H9 (cell line): ENCODE measurements at regions not wholly inside any gene's neighbourhood (a gene's known extent, or its start where the extent isn't known, plus 50 kb on each side); places are given as distances from the start of the nearest gene placed in this dataset.
A peak's percentile ranks its signal among the peaks of the same experiment; 100 is the strongest.

Experiments
- DNase-seq: peaks from one replicate; pipeline ENCODE4 v3.0.0-alpha.2; 2017
- H2AFZ ChIP-seq: one replicate; pipeline ENCODE4 v1.6.1; 2013; ENCODE audit warnings: mild to moderate bottlenecking, low read length, control low read depth, moderate library complexity
- H2AK5ac ChIP-seq: 2 replicates; pipeline ENCODE4 v1.6.1; 2013; ENCODE audit warnings: low read length, control low read depth, mixed read lengths; ENCODE audit not compliant: insufficient read length
- H2BK120ac ChIP-seq: one replicate; pipeline ENCODE4 v1.6.1; 2013; ENCODE audit warnings: low read depth, mild to moderate bottlenecking, low read length, control low read depth, inconsistent platforms; ENCODE audit not compliant: poor library complexity, severe bottlenecking
- H2BK12ac ChIP-seq: 2 replicates; pipeline ENCODE4 v1.6.1; 2013; ENCODE audit warnings: low read length, control low read depth, mixed read lengths, low read depth; ENCODE audit not compliant: insufficient read length
- H2BK15ac ChIP-seq: 2 replicates; pipeline ENCODE4 v1.6.1; 2013; ENCODE audit warnings: low read depth, low read length, control low read depth
- H2BK20ac ChIP-seq: one replicate; pipeline ENCODE4 v1.6.1; 2013; ENCODE audit warnings: low read depth, mild to moderate bottlenecking, low read length, control low read depth, inconsistent platforms; ENCODE audit not compliant: poor library complexity, severe bottlenecking
- H2BK5ac ChIP-seq: 2 replicates; pipeline ENCODE4 v1.6.1; 2013; ENCODE audit warnings: low read length, control low read depth, mixed read lengths; ENCODE audit not compliant: insufficient read length
- H3K14ac ChIP-seq: 2 replicates; pipeline ENCODE4 v1.6.1; 2013; ENCODE audit warnings: low read length, control low read depth; ENCODE audit not compliant: insufficient read depth
- H3K18ac ChIP-seq: 2 replicates; pipeline ENCODE4 v1.6.1; 2013; ENCODE audit warnings: low read depth, mild to moderate bottlenecking, mixed read lengths, low read length, control low read depth; ENCODE audit not compliant: insufficient read length
- H3K23ac ChIP-seq: 2 replicates; pipeline ENCODE4 v1.6.1; 2013; ENCODE audit warnings: low read length, control low read depth, mixed read lengths, low read depth; ENCODE audit not compliant: insufficient read length
- H3K23me2 ChIP-seq: 2 replicates; pipeline ENCODE4 v1.6.1; 2013; ENCODE audit warnings: low read depth, mild to moderate bottlenecking, mixed read lengths, low read length, control low read depth; ENCODE audit not compliant: insufficient read length, poor library complexity, severe bottlenecking
- H3K27ac ChIP-seq: 2 replicates; pipeline ENCODE4 v1.5.1; 2013; ENCODE audit warnings: low read length, control low read depth, mixed read lengths, low read depth; ENCODE audit not compliant: insufficient read length
- H3K27me3 ChIP-seq: 2 replicates; pipeline ENCODE4 v1.6.1; 2013; ENCODE audit warnings: low read length, control low read depth, inconsistent platforms; ENCODE audit not compliant: insufficient read depth
- H3K4ac ChIP-seq: 2 replicates; pipeline ENCODE4 v1.6.1; 2013; ENCODE audit warnings: low read depth, mild to moderate bottlenecking, control low read depth, inconsistent platforms, low read length, moderate library complexity
- H3K4me1 ChIP-seq: 2 replicates; pipeline ENCODE4 v1.6.1; 2013; ENCODE audit warnings: low read length, control low read depth, inconsistent platforms; ENCODE audit not compliant: insufficient read depth
- H3K4me2 ChIP-seq: 2 replicates; pipeline ENCODE4 v1.6.1; 2013; ENCODE audit warnings: low read length, control low read depth, mixed read lengths; ENCODE audit not compliant: insufficient read length, insufficient read depth
- H3K56ac ChIP-seq: 2 replicates; pipeline ENCODE4 v1.6.1; 2013; ENCODE audit warnings: low read depth, mild to moderate bottlenecking, mixed read lengths, low read length, control low read depth; ENCODE audit not compliant: insufficient read length
- H3K79me1 ChIP-seq: 2 replicates; pipeline ENCODE4 v1.6.1; 2013; ENCODE audit warnings: low read depth, mild to moderate bottlenecking, moderate library complexity, low read length, control low read depth, inconsistent platforms; ENCODE audit not compliant: insufficient read depth, poor library complexity, severe bottlenecking
- H3K79me2 ChIP-seq: 2 replicates; pipeline ENCODE4 v1.6.1; 2013; ENCODE audit warnings: low read length, control low read depth, inconsistent platforms; ENCODE audit not compliant: insufficient read depth
- H3K9ac ChIP-seq: 2 replicates; pipeline ENCODE4 v1.6.1; 2013; ENCODE audit warnings: low read length, control low read depth, mixed read lengths; ENCODE audit not compliant: insufficient read length; ENCODE audit errors: extremely low read depth
- H3K9me3 ChIP-seq: one replicate; pipeline ENCODE4 v1.6.1; 2013; ENCODE audit warnings: low read depth, low read length, inconsistent platforms; ENCODE audit not compliant: control insufficient read depth
- H3T11ph ChIP-seq: one replicate; pipeline ENCODE4 v1.6.1; 2013; ENCODE audit warnings: mild to moderate bottlenecking, low read length, control low read depth, inconsistent platforms
- H4K20me1 ChIP-seq: one replicate; pipeline ENCODE4 v1.6.1; 2013; ENCODE audit not compliant: control insufficient read depth, insufficient read length, insufficient read depth
- H4K5ac ChIP-seq: 2 replicates; pipeline ENCODE4 v1.6.1; 2013; ENCODE audit warnings: low read depth, mild to moderate bottlenecking, mixed read lengths, low read length, control low read depth; ENCODE audit not compliant: insufficient read length
- H4K8ac ChIP-seq: replicated peaks from 2 replicates; pipeline ENCODE4 v1.6.1; 2013; ENCODE audit warnings: low read length, control low read depth, mixed read lengths, low read depth; ENCODE audit not compliant: insufficient read length
- H4K91ac ChIP-seq: 2 replicates; pipeline ENCODE4 v1.6.1; 2013; ENCODE audit warnings: low read depth, mild to moderate bottlenecking, moderate library complexity, mixed read lengths, low read length, control low read depth; ENCODE audit not compliant: insufficient read length
- H3K27ac Mint-ChIP-seq, 3 experiments: 2 replicates in 2 of 3; 3 replicates in 1 of 3; pipeline ENCODE4 v1.8.0; 2020 to 2021; ENCODE audit warnings: mixed read lengths in 3 of 3, mild to moderate bottlenecking in 1 of 3, moderate library complexity in 1 of 3
- H3K27me3 Mint-ChIP-seq: 2 replicates; pipeline ENCODE4 v1.8.0; 2021; ENCODE audit warnings: low read depth, mild to moderate bottlenecking, moderate library complexity, mixed read lengths
- H3K36me3 Mint-ChIP-seq, 3 experiments: 2 replicates in 2 of 3; 3 replicates in 1 of 3; pipeline ENCODE4 v1.8.0; 2020 to 2021; ENCODE audit warnings: low read depth in 3 of 3, mixed read lengths in 3 of 3; ENCODE audit not compliant: insufficient read depth in 1 of 3
- H3K4me1 Mint-ChIP-seq, 2 experiments: 2 replicates each; pipeline ENCODE4 v1.8.0; 2020; ENCODE audit warnings: mixed read lengths in 2 of 2
- H3K4me3 Mint-ChIP-seq, 2 experiments: 2 replicates in 1 of 2; 3 replicates in 1 of 2; pipeline ENCODE4 v1.8.0; 2020 to 2021; ENCODE audit warnings: mild to moderate bottlenecking in 2 of 2, mixed read lengths in 2 of 2, moderate library complexity in 1 of 2
- H3K9me3 Mint-ChIP-seq, 2 experiments: 2 replicates in 1 of 2; 3 replicates in 1 of 2; pipeline ENCODE4 v1.8.0; 2020; ENCODE audit warnings: mild to moderate bottlenecking in 2 of 2, mixed read lengths in 2 of 2, moderate library complexity in 1 of 2
- CTCF ChIP-seq: fragments of 200-600 bp; sonication (generic); conservative IDR thresholded peaks from 3 replicates; pipeline ENCODE4 v1.8.0; 2021; ENCODE audit warnings: antibody characterized with exemption, mild to moderate bottlenecking
- WGBS: extraction: QIAGEN DNeasy Blood & Tissue Kit; methylation state at CpG from one replicate; pipeline ENCODE4 v1.1.7; 2013; ENCODE audit warnings: missing lambda C conversion rate, low lambda C conversion rate, mixed read lengths; ENCODE audit not compliant: insufficient read length; ENCODE audit errors: extremely low coverage; 5-methylcytosine and 5-hydroxymethylcytosine counted together

DNA sequence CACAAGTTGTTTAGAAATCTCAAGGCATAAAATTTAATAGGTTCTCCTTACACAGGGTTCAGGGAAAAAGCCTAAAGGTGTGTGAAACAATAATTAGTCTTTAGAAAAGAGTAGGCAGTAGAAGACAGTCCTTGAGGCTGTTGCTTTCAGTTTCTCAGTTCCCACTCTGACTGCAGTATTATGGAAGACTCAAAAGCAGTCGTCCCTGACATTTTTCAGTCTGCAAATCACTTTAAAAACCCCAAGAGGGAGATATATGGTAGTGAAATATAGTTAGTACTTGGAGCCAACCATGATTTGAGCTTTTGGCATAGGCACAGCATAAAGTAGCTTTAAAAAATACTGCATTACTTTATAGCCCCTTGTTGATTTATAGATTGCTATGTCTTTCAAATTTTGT is 299.7 kb downstream of the OLFM3 start:
- H3K36me3 Mint-ChIP-seq: no peaks in the 10 kb centered on the region; a peak in 1 of 7 replicates
- no peak overlapping the region for H3K9ac ChIP-seq
- WGBS: no CpG with 5 or more reads among the region's 1 CpG

More for the DNA sequence above, 299.7 kb downstream of the OLFM3 start:
- no peak overlapping the region for H3K23ac ChIP-seq
- no peaks in the 10 kb centered on the region for H3K23me2 ChIP-seq
- no peak overlapping the region for H4K8ac ChIP-seq
- no peaks in the 10 kb centered on the region for H3K4me1 ChIP-seq
- no peaks in the 10 kb centered on the region for H3K27me3 Mint-ChIP-seq
- no peak overlapping the region for H2BK20ac ChIP-seq
- no peak overlapping the region for H3T11ph ChIP-seq
- no peak overlapping the region for H3K4me3 Mint-ChIP-seq
- no peak overlapping the region for H2BK5ac ChIP-seq
- DNase-seq: no peak
- H2BK12ac ChIP-seq: no peak overlapping the region
- H3K14ac ChIP-seq: no peak overlapping the region
- no peak overlapping the region for H2AK5ac ChIP-seq
- TF ChIP-seq CTCF: no peak
- H3K79me2 ChIP-seq: no peaks in the 10 kb centered on the region
- no peak overlapping the region for H3K4ac ChIP-seq
- H3K9me3 ChIP-seq: no peaks in the 10 kb centered on the region
- H2BK120ac ChIP-seq: no peak overlapping the region
- no peak overlapping the region for H3K18ac ChIP-seq
- no peak overlapping the region for H4K91ac ChIP-seq
- H3K9me3 Mint-ChIP-seq: no peaks in the 10 kb centered on the region
- H3K27ac Mint-ChIP-seq: no peak overlapping the region
- peak overlapping the region; percentile 48 for H2AFZ ChIP-seq
- H3K4me1 Mint-ChIP-seq: peaks cover 5 to 10% of the 10 kb centered on the region in 2 experiments
- H2BK15ac ChIP-seq: no peak overlapping the region
- no peaks in the 10 kb centered on the region for H3K27me3 ChIP-seq
- H4K20me1 ChIP-seq: no peaks in the 10 kb centered on the region
- H3K27ac ChIP-seq: no peak overlapping the region
- H4K5ac ChIP-seq: no peak overlapping the region
- no peak overlapping the region for H3K4me2 ChIP-seq
- no peak overlapping the region for H3K56ac ChIP-seq
- no peaks in the 10 kb centered on the region for H3K79me1 ChIP-seq
